Activated naive CD8-positive, alpha-beta T cell treated with anti-CD3 and anti-CD28 coated beads, Interleukin-2, amount 10 ng/mL, durations not matched to agents 7 days and 5 days (primary cell): ENCODE measurements at regions not wholly inside any gene's neighbourhood (a gene's known extent, or its start where the extent isn't known, plus 50 kb on each side); places are given as distances from the start of the nearest gene placed in this dataset.

ENCODE experiments used
- ATAC-seq: fragments of 150-1000 bp; cut with Tn5 transposase; one replicate; pipeline ENCODE4 v1.10.0; 2021; ENCODE audit warnings: low read depth, moderate library complexity
- POLR2A ChIA-PET: fragments of 350-600 bp; sonication (Branson Sonifier 250); formaldehyde crosslinking; loops from one replicate; lab custom pipeline; 2021; ENCODE audit warnings: antibody characterized with exemption; lab: Charles Lee
- DNase-seq: peaks from one replicate; pipeline ENCODE4 v3.0.0; 2021
- H3K27ac Mint-ChIP-seq: one replicate; pipeline ENCODE4 v1.8.0; 2022; ENCODE audit warnings: mild to moderate bottlenecking, mixed read lengths
- H3K27me3 Mint-ChIP-seq: one replicate; pipeline ENCODE4 v1.8.0; 2022; ENCODE audit warnings: mild to moderate bottlenecking, moderate library complexity, mixed read lengths
- H3K36me3 Mint-ChIP-seq: one replicate; pipeline ENCODE4 v1.8.0; 2021; ENCODE audit warnings: mild to moderate bottlenecking, mixed read lengths
- H3K4me1 Mint-ChIP-seq: one replicate; pipeline ENCODE4 v1.8.0; 2021; ENCODE audit warnings: mixed read lengths
- H3K4me3 Mint-ChIP-seq: one replicate; pipeline ENCODE4 v1.8.0; 2022; ENCODE audit warnings: mild to moderate bottlenecking, moderate library complexity, mixed read lengths
- H3K9me3 Mint-ChIP-seq: one replicate; pipeline ENCODE4 v1.8.0; 2021; ENCODE audit warnings: mixed read lengths

DNA sequence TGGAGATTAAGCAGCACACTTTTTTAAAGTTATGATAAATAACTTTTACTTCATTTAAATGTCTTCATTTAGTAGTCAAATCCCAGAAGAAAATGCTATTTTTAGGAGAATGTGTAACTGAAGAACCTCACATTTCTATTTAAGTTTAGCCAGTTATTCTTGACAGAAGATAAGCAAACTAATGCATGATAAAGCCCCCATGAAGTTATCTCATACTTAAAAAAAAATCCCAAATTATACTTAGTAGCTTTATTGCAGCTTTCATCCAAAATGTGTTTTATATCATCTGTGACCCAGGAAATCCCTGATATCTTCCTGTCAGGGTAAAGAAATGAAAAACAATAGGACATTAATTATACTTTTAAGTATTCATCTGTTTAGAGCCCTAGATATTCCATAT, 124.8 kb upstream of the SYT6 start:
- Mint-ChIP-seq H3K27ac (no peak overlapping the region), H3K9me3 (no peaks in the 10 kb centered on the region), H3K4me3 (no peak overlapping the region), H3K27me3 (peaks cover 21% of the 10 kb centered on the region), H3K36me3 (no peaks in the 10 kb centered on the region), H3K4me1 (no peaks in the 10 kb centered on the region)
- DNase-seq (no peak), ATAC-seq (no peak)
- POLR2A ChIA-PET: no interaction called here

DNA sequence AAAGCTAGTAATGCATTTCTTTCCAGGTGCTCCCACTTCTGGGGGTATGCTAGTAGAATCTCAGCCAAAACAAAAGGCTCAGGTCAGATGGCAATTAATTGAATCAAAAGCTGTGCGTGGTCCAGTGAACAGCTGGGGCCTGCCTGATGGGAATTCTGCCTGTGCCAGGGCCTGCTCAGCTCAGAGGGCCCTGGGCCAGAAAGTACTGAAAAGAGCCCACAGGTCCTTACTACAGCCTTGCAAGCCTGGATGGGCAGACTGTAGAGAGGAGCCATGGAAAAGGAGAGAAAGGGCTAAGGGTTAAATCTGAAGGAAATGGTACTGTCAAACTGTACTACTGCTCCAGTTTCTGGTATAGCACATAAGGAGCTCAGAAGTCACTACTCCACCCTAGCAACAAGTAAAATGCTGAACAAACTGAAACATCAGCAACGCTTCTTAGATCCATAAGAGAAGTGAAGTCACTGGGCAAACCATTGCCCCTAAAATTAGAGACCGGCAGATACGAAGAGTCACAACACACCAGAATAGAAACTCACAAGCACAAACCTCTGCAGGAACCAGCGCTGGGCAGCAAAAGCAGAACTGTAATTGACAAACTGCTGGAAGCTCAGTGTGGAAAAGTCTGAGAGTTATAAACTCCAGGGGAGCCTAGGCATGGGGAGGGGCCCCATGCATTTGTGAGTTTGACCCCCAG, 121.1 kb upstream of the SYT6 start:
- POLR2A ChIA-PET: no interaction called here
- H3K36me3 Mint-ChIP-seq: no peaks in the 10 kb centered on the region
- no peak overlapping the region for H3K27ac Mint-ChIP-seq
- ATAC-seq: no peak
- H3K4me1 Mint-ChIP-seq: no peaks in the 10 kb centered on the region
- DNase-seq: no peak
- peaks cover 30% of the 10 kb centered on the region for H3K27me3 Mint-ChIP-seq
- no peaks in the 10 kb centered on the region for H3K9me3 Mint-ChIP-seq
- no peak overlapping the region for H3K4me3 Mint-ChIP-seq

DNA sequence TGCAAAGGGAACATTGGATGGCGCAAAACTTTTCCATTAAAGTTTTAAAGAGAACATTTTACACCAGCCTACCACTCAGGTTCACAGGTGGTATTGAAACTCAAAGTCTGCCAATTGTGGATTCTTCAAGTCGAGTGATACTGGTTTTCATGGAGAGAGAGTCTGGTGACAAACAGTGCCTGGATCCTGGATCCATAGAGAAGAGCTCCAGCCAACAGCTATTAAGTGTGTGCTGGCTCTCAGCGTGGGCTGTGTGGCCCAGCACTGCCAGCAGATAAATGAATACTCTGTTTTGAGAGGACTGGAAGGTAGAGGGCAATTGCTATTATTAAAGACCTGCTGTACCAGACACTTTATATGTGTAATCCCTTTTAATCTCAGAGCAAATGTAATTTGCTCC, 118.9 kb upstream of the SYT6 start:
- POLR2A ChIA-PET: no interaction called here
- no peaks in the 10 kb centered on the region for H3K4me1 Mint-ChIP-seq
- no peak overlapping the region for H3K4me3 Mint-ChIP-seq
- ATAC-seq (no peak), DNase-seq (no peak)
- no peaks in the 10 kb centered on the region for H3K9me3 Mint-ChIP-seq
- peaks cover 26% of the 10 kb centered on the region for H3K27me3 Mint-ChIP-seq
- no peak overlapping the region for H3K27ac Mint-ChIP-seq
- H3K36me3 Mint-ChIP-seq: no peaks in the 10 kb centered on the region

DNA sequence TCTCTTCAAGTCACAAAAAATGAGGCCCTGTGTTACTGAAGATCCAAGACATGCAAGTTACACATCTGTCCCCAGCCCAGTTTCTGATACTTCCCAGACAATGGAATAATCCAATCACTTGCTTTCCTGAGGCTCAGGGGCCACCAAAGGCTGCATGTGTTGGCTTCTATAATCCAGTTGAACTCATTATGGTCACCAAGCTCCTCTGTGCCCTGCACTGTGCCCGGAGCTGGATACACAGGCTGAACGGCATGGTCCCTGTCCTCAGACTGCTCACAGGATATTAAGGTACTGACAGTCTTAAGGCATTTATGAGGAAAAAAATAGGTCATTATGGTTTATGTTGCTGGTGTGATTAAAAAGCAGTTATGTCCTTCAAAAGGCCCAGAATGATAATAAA, 117.0 kb upstream of the SYT6 start:
- Mint-ChIP-seq H3K4me3 (no peak overlapping the region), H3K36me3 (no peaks in the 10 kb centered on the region), H3K27me3 (peaks cover 15% of the 10 kb centered on the region), H3K27ac (no peak overlapping the region), H3K9me3 (no peaks in the 10 kb centered on the region), H3K4me1 (no peaks in the 10 kb centered on the region)
- ATAC-seq (no peak), DNase-seq (no peak)
- POLR2A ChIA-PET: no interaction called here

DNA sequence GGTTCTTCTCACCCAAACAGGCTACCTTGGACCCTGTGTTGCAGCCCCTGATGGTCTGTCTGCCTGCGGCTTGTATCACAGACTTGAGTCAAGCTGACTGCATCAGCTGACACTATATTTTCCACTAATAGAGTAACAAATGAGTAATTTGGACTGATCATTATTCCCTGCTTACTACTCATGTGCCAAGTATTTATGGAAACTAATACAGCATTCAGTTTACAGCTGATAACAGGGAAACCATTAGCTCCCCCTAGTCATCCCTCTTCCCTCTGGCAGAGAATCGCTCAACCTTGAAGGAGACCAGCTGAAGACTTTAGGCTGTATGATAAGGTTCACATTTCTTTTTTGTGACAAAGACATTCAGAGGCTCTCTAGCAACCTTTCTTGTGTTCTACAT, 116.6 kb upstream of the SYT6 start:
- Mint-ChIP-seq H3K4me3 (no peak overlapping the region), H3K4me1 (no peaks in the 10 kb centered on the region), H3K27ac (no peak overlapping the region), H3K27me3 (peaks cover 15% of the 10 kb centered on the region), H3K36me3 (no peaks in the 10 kb centered on the region), H3K9me3 (no peaks in the 10 kb centered on the region)
- POLR2A ChIA-PET: no interaction called here
- no peak for ATAC-seq
- DNase-seq: no peak

DNA sequence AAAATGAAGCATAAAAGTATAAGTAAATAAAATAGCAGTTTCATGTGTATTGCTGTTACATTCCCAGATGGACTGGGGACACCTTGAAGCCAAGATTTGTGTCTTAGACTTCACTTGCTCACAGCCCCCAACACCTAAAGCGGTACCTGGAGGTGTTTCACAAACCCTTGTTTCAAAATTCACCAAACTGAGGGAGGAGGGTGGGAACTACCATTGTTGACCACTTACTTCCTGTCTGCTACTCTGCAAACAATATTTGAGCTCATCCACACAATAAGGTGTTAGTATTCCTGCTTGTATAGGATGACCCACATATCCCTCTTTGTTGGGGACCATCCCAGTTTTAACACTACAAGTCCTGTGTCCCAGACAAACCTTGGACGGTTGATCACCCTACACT, 115.9 kb upstream of the SYT6 start:
- no peak overlapping the region for H3K4me3 Mint-ChIP-seq
- H3K9me3 Mint-ChIP-seq: no peaks in the 10 kb centered on the region
- H3K27ac Mint-ChIP-seq: no peak overlapping the region
- DNase-seq: no peak
- peaks cover 11% of the 10 kb centered on the region for H3K27me3 Mint-ChIP-seq
- no peak for ATAC-seq
- no peaks in the 10 kb centered on the region for H3K36me3 Mint-ChIP-seq
- POLR2A ChIA-PET: no interaction called here
- H3K4me1 Mint-ChIP-seq: no peaks in the 10 kb centered on the region

DNA sequence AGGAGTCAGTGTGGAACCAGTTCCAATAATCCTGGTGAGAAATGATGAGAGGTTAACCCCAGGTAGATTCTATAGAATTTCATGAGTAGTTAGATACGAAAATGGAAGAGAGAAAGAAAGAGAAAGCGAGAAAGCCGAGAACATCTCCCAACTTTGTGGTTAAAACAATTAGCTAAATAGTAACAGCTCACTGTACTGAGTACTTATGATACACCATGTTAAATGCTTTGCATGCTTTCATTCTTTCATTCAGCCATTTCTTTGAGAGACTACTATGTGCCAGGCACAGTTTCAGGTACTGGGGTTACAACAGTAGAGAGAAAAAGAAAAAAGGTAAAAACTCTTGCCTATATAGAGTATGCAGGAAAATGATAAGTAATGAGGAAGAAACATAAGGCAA, 109.7 kb upstream of the SYT6 start:
- Mint-ChIP-seq H3K27ac (no peak overlapping the region), H3K36me3 (no peaks in the 10 kb centered on the region), H3K9me3 (no peaks in the 10 kb centered on the region), H3K27me3 (peaks cover 9% of the 10 kb centered on the region), H3K4me1 (no peaks in the 10 kb centered on the region), H3K4me3 (no peak overlapping the region)
- POLR2A ChIA-PET: no interaction called here
- ATAC-seq: no peak
- DNase-seq: no peak

DNA sequence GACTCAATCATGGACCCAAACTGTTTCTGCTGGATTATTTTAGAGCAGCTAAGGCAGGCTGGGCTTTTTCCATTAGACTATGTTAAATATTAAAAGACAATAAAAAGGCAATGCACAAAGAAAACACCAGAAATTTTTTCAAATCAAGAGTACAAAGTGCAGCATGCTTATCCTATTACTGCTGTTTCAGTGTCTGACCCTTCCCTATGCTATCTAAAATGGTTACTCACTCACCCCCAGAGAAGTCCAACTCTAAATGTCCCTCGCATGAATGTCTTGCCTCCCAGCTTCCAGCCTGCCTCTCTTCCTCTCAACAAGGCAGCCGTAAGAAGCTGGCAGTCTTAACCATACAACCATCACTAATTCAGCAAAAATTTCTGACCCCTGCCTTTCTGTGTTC, 108.7 kb upstream of the SYT6 start:
- H3K27ac Mint-ChIP-seq: no peak overlapping the region
- ATAC-seq (no peak), DNase-seq (no peak)
- no peaks in the 10 kb centered on the region for H3K4me1 Mint-ChIP-seq
- H3K27me3 Mint-ChIP-seq: peaks cover 9% of the 10 kb centered on the region
- H3K4me3 Mint-ChIP-seq: no peak overlapping the region
- H3K36me3 Mint-ChIP-seq: no peaks in the 10 kb centered on the region
- POLR2A ChIA-PET: no interaction called here
- no peaks in the 10 kb centered on the region for H3K9me3 Mint-ChIP-seq

DNA sequence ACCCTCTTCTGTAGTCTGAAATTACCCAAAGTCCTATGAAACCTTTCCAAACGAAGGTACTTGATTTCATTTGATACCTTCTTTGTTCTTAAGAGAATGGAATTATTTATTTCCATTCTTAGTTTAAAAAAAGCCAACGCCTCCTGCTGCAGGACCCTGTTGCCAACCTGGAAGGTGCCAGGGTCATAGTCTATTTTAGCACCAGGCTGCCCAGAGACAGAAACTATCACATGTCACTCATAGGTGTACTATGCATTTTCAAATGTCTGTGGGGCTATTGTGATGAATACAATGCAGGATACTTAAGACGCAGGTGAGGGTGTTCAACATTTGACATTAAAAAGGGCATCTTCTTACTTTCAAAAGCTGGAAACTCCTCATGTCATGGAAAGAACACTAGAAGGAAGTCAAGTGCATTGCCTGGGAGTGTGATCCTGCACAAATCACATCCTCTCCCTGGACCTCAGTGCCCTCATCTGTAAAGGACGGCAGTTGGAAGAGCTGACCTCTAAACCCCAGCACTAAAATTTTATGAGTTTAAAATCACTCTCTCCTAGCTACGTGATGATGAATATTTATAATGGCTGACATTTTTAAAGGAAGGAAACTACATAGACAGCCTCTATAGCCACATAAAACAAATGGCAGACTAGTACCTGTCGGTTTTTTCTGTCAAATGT, 107.3 kb upstream of the SYT6 start:
- Mint-ChIP-seq H3K36me3 (no peaks in the 10 kb centered on the region), H3K27me3 (peaks cover 7% of the 10 kb centered on the region), H3K4me3 (no peak overlapping the region), H3K4me1 (no peaks in the 10 kb centered on the region), H3K27ac (no peak overlapping the region), H3K9me3 (no peaks in the 10 kb centered on the region)
- POLR2A ChIA-PET: no interaction called here
- DNase-seq: no peak
- no peak for ATAC-seq

DNA sequence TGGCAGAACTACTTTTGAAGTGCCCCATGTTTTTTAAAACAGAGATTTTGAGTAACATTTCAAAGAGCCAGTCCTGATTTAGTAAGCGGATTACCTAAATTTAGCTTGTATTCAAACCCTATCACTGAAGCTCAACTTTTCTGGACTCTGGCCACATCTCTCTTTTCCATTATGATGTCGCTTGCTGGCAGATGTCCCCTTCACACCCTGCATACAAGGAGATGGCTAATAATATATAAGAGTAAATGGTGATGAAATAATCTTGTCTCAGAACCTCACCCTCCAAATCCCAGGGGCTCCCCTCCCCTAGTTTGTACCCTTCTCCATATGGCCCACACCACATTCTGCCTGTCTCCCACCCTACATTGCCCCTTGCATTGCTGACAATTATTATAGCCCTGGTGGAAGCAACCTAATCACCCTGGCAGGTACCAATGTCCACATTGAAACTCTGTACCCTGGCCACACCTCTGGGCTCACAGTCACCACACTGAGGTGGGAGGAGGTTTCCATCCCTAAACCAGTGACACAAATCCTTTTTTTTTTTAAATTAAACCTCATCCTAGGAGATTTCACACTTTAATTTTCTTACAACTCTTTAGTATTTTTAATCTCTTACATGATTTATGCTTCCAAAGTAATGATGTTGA, 106.0 kb upstream of the SYT6 start:
- no peak for DNase-seq
- H3K27ac Mint-ChIP-seq: no peak overlapping the region
- POLR2A ChIA-PET: no interaction called here
- no peaks in the 10 kb centered on the region for H3K9me3 Mint-ChIP-seq
- H3K36me3 Mint-ChIP-seq: no peaks in the 10 kb centered on the region
- no peaks in the 10 kb centered on the region for H3K4me1 Mint-ChIP-seq
- no peak overlapping the region for H3K4me3 Mint-ChIP-seq
- peaks cover 9% of the 10 kb centered on the region for H3K27me3 Mint-ChIP-seq
- ATAC-seq: no peak

DNA sequence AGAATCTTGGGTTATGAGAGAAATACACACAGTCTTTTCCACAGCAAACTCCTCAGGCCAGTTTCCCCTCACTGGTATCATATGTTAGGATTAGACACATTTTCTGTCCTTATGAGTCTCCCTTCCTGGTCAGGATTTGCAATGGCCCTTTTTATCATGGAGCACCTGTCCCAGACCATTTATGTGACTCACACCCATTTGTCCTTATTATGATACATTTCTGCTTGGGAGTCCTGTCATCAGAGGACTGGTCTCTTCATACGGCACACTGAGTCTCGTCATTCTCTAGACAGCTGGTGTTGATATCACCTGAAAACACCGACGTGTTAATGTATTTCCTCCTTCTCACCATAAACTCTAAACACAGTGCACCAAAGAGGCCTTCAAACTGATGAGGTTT, 105.0 kb upstream of the SYT6 start:
- Mint-ChIP-seq H3K36me3 (no peaks in the 10 kb centered on the region), H3K9me3 (no peaks in the 10 kb centered on the region), H3K4me3 (no peak overlapping the region), H3K27ac (no peak overlapping the region), H3K4me1 (no peaks in the 10 kb centered on the region), H3K27me3 (peaks cover 9% of the 10 kb centered on the region)
- ATAC-seq (no peak), DNase-seq (no peak)
- POLR2A ChIA-PET: no interaction called here

DNA sequence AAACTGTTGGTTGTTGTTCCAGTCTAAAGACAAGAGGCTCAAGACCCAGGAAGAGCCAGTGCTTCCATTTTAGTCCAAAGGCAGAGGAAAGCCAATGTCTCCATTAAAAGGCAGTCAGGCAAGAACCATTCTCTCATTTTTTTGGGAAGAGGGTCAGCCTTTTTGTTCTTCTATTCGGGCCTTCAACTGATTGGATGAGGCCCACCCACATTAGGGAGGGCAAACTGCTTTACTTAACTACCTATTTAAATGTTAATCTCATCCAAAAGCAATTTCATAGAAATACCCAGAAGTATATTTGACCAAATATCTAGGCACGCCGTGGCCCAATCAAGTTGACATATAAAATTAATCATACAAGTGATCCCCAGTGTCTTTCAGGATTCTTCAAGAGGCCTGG, 104.4 kb upstream of the SYT6 start:
- Mint-ChIP-seq H3K4me1 (no peaks in the 10 kb centered on the region), H3K27me3 (peaks cover 9% of the 10 kb centered on the region), H3K9me3 (no peaks in the 10 kb centered on the region), H3K27ac (no peak overlapping the region), H3K4me3 (no peak overlapping the region), H3K36me3 (no peaks in the 10 kb centered on the region)
- DNase-seq (no peak), ATAC-seq (no peak)
- POLR2A ChIA-PET: no interaction called here

DNA sequence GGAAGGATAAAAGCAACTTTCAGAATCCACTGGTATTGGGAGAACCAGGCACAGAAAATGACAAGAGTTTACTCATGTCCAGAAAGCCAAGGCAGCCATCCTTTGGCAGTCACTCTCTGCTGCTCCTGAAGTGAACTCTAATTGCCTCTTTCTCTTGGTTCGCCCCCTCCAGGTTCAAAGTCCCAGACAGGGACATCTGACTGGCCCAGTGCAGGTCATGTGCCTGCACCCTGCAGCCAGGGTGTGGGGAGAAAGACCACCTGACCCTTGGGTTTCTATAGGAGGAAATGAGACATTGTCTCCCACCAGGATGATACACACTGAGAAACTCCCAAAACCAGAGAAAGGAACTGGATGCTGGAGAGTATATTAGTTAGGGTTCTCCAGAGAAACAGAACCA, 103.9 kb upstream of the SYT6 start:
- H3K4me1 Mint-ChIP-seq: no peaks in the 10 kb centered on the region
- DNase-seq: no peak
- H3K27me3 Mint-ChIP-seq: peaks cover 9% of the 10 kb centered on the region
- no peak for ATAC-seq
- H3K27ac Mint-ChIP-seq: no peak overlapping the region
- no peaks in the 10 kb centered on the region for H3K9me3 Mint-ChIP-seq
- no peaks in the 10 kb centered on the region for H3K36me3 Mint-ChIP-seq
- H3K4me3 Mint-ChIP-seq: no peak overlapping the region
- POLR2A ChIA-PET: no interaction called here

DNA sequence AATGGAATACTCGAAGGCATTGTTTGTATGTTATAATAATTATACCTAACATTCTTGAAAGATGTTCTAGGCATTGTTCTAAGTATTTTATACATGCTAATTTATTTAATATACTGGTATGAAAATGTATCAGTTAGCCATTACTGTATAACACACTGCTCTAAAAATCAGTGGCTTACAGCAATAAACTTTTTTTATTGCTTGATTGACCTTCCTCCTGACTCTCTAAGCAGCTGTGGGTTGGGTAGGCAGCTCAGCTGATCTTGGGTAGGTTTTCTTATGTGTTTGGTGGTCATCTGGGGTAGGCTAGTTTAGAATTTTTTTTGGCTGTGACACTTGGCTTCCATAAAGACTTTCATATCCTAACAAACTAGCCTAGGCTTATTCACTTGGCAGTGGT, 100.2 kb upstream of the SYT6 start:
- Mint-ChIP-seq H3K4me1 (no peaks in the 10 kb centered on the region), H3K27ac (no peak overlapping the region), H3K27me3 (peaks cover 2% of the 10 kb centered on the region), H3K36me3 (no peaks in the 10 kb centered on the region), H3K4me3 (no peak overlapping the region), H3K9me3 (no peaks in the 10 kb centered on the region)
- no peak for ATAC-seq
- POLR2A ChIA-PET: no interaction called here
- DNase-seq: no peak
